ENCODE measurements at regions not wholly inside any gene's neighbourhood (a gene's known extent, or its start where the extent isn't known, plus 50 kb on each side); places are given as distances from the start of the nearest gene placed in this dataset.

DNA sequence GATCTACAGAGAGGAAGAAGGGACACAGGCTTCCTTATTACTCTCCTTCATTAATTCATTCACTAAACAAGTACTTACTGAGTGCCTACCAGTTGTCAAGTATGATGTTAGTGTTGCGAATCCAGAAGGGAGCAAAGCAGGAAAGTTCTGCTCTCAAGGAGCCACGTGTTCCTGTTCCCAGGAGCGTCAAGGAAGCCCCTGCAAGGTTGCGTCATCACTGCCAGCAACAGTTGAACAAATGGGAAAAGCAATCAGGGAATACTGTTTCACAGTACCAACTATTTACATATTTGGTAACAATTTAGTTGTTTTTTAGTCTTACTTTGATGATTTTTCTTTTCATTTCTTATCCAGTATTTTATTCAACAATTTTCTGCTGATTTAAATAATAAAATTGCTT, 310.0 kb downstream of the FOXA2 start:
- no peak overlapping the region for H3K4me3 ChIP-seq (replicated peaks; ENCODE audit: low read depth, low read length)
- no peak for TF ChIP-seq CTCF (IDR thresholded peaks at IDR 0.05; ENCODE audit: insufficient read depth, low read length, poor library complexity, severe bottlenecking)
- DNase-seq (ENCODE audit: extremely low read depth, insufficient read length), result no peak
- H3K36me3 ChIP-seq (ENCODE audit: control insufficient read depth, insufficient read depth, low read length), result no peaks in the 10 kb centered on the region
- H3K27me3 ChIP-seq (replicated peaks; ENCODE audit: control insufficient read depth, insufficient read depth, low read length), result no peaks in the 10 kb centered on the region; the same call in 1 of the 2 replicates

DNA sequence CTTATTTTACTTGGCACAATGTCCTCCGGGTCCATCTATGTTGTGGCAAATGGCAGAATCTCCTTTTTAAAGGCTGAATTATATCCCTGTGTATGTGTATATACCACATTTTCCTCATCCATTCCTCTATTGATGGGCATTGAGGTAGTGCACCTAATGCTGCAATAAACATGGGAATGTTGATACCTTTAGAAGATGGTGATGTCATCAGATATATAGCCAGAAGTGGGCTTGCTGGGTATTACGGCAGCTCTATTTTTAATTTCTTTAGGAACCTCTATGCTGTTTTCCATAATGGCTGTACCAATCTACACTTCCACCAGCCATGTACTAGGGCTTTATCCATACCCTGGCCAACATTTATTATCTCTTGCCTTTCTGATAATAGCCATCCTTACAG, 315.7 kb downstream of the FOXA2 start:
- no peak for TF ChIP-seq CTCF (IDR thresholded peaks at IDR 0.05; ENCODE audit: insufficient read depth, low read length, poor library complexity, severe bottlenecking)
- Histone ChIP-seq H3K36me3 (ENCODE audit: control insufficient read depth, insufficient read depth, low read length) (no peaks in the 10 kb centered on the region), H3K27me3 (replicated peaks; ENCODE audit: control insufficient read depth, insufficient read depth, low read length) (no peaks in the 10 kb centered on the region), H3K4me3 (replicated peaks; ENCODE audit: low read depth, low read length) (no peak overlapping the region)
- DNase-seq (ENCODE audit: extremely low read depth, insufficient read length), result no peak

GRCh38 chr20:22264917-22265316, 319.5 kb downstream of the FOXA2 start:
- no peak for DNase-seq (ENCODE audit: extremely low read depth, insufficient read length)
- no peak for TF ChIP-seq CTCF (IDR thresholded peaks at IDR 0.05; ENCODE audit: insufficient read depth, low read length, poor library complexity, severe bottlenecking)
- H3K36me3 ChIP-seq (ENCODE audit: control insufficient read depth, insufficient read depth, low read length), result no peaks in the 10 kb centered on the region
- H3K4me3 ChIP-seq (replicated peaks; ENCODE audit: low read depth, low read length), result no peak overlapping the region
- no peaks in the 10 kb centered on the region for H3K27me3 ChIP-seq (replicated peaks; ENCODE audit: control insufficient read depth, insufficient read depth, low read length)

DNA sequence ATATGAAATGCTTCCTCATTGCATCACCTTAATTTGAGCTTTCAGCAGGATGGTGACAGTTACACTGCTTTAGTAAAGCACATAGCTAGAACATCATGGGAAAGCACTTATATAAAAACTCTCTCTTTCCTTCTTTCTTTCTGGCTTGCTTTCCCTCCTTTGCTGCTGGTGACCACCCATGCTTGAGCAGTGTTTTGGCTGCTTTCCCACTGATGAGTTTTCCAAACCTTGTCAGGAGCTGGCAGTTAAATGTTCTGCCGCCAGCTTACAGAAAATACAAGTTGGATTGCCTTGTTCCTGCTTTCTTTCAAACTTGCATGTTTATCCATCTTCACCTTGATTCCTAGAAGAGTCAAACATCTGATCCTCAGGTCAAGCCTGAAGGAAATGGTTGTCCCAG, 323.9 kb downstream of the FOXA2 start:
- TF ChIP-seq CTCF (IDR thresholded peaks at IDR 0.05; ENCODE audit: insufficient read depth, low read length, poor library complexity, severe bottlenecking), result no peak
- Histone ChIP-seq H3K36me3 (ENCODE audit: control insufficient read depth, insufficient read depth, low read length) (no peaks in the 10 kb centered on the region), H3K4me3 (replicated peaks; ENCODE audit: low read depth, low read length) (no peak overlapping the region), H3K27me3 (replicated peaks; ENCODE audit: control insufficient read depth, insufficient read depth, low read length) (no peaks in the 10 kb centered on the region)
- DNase-seq (ENCODE audit: extremely low read depth, insufficient read length), result no peak

GRCh38 chr20:22257912-22258311, 326.5 kb downstream of the FOXA2 start:
- TF ChIP-seq CTCF (IDR thresholded peaks at IDR 0.05; ENCODE audit: insufficient read depth, low read length, poor library complexity, severe bottlenecking), result no peak
- DNase-seq (ENCODE audit: extremely low read depth, insufficient read length), result no peak
- H3K27me3 ChIP-seq (replicated peaks; ENCODE audit: control insufficient read depth, insufficient read depth, low read length), result no peaks in the 10 kb centered on the region
- no peaks in the 10 kb centered on the region for H3K36me3 ChIP-seq (ENCODE audit: control insufficient read depth, insufficient read depth, low read length)
- no peak overlapping the region for H3K4me3 ChIP-seq (replicated peaks; ENCODE audit: low read depth, low read length)

- TF ChIP-seq CTCF (IDR thresholded peaks at IDR 0.05; ENCODE audit: insufficient read depth, low read length, poor library complexity, severe bottlenecking), result peak; percentile 62
- no peaks in the 10 kb centered on the region for H3K27me3 ChIP-seq (replicated peaks; ENCODE audit: control insufficient read depth, insufficient read depth, low read length)
- H3K36me3 ChIP-seq (ENCODE audit: control insufficient read depth, insufficient read depth, low read length), result no peaks in the 10 kb centered on the region
- H3K4me3 ChIP-seq (replicated peaks; ENCODE audit: low read depth, low read length), result no peak overlapping the region
- DNase-seq (ENCODE audit: extremely low read depth, insufficient read length), result no peak
These were observed 336.2 kb downstream of the FOXA2 start for GRCh38 chr20:22248051-22248667.

Data from GM06990 (cell line).